ENCODE measurements at regions not wholly inside any gene's neighbourhood (a gene's known extent, or its start where the extent isn't known, plus 50 kb on each side); places are given as distances from the start of the nearest gene placed in this dataset.

DNA sequence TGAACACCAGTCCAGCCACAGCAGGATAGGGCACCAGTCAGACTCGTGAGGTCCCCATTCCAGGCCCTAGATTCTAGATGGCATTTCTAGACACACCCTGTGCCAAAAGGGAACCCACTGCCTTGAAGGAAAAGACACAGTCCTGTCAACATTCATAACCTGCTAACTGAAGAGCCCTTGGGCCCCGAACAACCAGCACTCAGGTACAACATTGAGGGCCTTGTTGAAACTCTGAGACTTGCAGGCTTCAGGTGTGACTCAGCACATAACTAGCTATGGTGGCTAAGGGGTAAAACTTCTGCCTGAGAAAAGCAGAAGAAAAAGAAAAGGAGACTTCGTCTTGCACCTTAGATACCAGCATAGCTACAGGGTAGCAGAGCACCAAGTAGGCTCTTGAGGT lies 252.9 kb upstream of the GRID2 start:
- H3K27me3 ChIP-seq, result no peaks in the 10 kb centered on the region
- no peak for TF ChIP-seq POLR2A (IDR thresholded peaks at IDR 0.05)
- TF ChIP-seq, protein P1, sequence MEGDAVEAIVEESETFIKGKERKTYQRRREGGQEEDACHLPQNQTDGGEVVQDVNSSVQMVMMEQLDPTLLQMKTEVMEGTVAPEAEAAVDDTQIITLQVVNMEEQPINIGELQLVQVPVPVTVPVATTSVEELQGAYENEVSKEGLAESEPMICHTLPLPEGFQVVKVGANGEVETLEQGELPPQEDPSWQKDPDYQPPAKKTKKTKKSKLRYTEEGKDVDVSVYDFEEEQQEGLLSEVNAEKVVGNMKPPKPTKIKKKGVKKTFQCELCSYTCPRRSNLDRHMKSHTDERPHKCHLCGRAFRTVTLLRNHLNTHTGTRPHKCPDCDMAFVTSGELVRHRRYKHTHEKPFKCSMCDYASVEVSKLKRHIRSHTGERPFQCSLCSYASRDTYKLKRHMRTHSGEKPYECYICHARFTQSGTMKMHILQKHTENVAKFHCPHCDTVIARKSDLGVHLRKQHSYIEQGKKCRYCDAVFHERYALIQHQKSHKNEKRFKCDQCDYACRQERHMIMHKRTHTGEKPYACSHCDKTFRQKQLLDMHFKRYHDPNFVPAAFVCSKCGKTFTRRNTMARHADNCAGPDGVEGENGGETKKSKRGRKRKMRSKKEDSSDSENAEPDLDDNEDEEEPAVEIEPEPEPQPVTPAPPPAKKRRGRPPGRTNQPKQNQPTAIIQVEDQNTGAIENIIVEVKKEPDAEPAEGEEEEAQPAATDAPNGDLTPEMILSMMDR (IDR thresholded peaks at IDR 0.05), result no peak
- no peaks in the 10 kb centered on the region for H3K36me3 ChIP-seq
- no peak for DNase-seq
- no peak for ATAC-seq
- no peak overlapping the region for H3K4me3 ChIP-seq
- H3K27ac ChIP-seq, result no peak overlapping the region
- intact Hi-C loops (cut with DNase I), result no loop called here
- WGBS, 4 donors, result 67 to 80% (median 71%) methylated on average over 3 of the region's 3 CpGs
- H3K4me1 ChIP-seq, result no peaks in the 10 kb centered on the region
- H3K9me3 ChIP-seq, result peaks cover 0 to 13% (median 0%) of the 10 kb centered on the region in 12 donors

DNA sequence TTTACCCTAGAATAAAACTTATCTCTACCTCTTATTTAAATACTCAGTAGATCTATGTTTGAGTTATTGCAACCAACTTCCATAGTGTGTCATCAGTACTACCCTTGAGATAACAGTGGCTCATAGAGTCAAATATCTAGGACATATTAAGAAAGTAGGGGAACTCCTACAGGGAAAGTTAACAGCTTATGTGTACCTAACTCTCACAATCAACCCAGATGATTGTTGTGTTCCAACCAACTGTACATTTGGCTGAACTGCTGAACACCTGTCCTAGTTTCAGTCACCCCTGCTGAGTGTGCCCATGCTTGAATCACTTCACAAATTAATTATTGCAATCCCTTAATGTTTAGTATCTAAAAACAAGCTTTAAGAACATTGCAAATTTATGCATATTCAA lies 244.2 kb upstream of the GRID2 start:
- no peak for ATAC-seq
- H3K27me3 ChIP-seq, result no peaks in the 10 kb centered on the region
- H3K27ac ChIP-seq, result no peak overlapping the region
- no peaks in the 10 kb centered on the region for H3K9me3 ChIP-seq
- intact Hi-C loops (cut with DNase I), result no loop called here
- H3K4me3 ChIP-seq, result no peak overlapping the region
- TF ChIP-seq, protein P1 (IDR thresholded peaks at IDR 0.05), result no peak
- TF ChIP-seq POLR2A (IDR thresholded peaks at IDR 0.05), result no peak
- H3K4me1 ChIP-seq, result no peaks in the 10 kb centered on the region
- DNase-seq, result no peak
- no peaks in the 10 kb centered on the region for H3K36me3 ChIP-seq

DNA sequence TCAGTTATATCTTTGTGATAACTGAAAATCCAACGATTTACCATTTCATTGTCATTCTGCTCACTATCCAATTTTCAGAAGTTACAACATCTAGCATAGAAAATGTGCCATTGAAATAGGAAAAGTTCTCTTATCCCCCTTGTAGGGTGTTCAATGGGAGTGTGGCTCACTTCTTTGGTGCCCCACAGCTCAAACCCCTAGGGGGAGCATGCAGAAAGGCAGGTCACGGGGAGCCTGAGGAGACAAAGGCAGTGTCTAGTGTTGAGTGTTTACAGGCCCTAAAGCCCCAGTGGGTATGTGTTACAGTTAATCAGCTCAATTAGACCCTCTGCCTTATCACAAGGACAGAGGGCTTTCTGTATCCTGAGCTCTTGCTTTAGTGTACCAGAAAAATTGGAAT lies 243.4 kb upstream of the GRID2 start:
- no peaks in the 10 kb centered on the region for H3K36me3 ChIP-seq
- no peaks in the 10 kb centered on the region for H3K4me1 ChIP-seq
- intact Hi-C loops (cut with DNase I), result no loop called here
- no peak overlapping the region for H3K27ac ChIP-seq
- H3K27me3 ChIP-seq, result no peaks in the 10 kb centered on the region
- DNase-seq (no peak), ATAC-seq (no peak)
- H3K9me3 ChIP-seq, result no peaks in the 10 kb centered on the region
- TF ChIP-seq POLR2A (IDR thresholded peaks at IDR 0.05), result no peak
- TF ChIP-seq, protein P1 (IDR thresholded peaks at IDR 0.05), result no peak
- no peak overlapping the region for H3K4me3 ChIP-seq
- WGBS, 4 donors, result 62 to 80% (median 66%) methylated on average over 2 of the region's 2 CpGs

DNA sequence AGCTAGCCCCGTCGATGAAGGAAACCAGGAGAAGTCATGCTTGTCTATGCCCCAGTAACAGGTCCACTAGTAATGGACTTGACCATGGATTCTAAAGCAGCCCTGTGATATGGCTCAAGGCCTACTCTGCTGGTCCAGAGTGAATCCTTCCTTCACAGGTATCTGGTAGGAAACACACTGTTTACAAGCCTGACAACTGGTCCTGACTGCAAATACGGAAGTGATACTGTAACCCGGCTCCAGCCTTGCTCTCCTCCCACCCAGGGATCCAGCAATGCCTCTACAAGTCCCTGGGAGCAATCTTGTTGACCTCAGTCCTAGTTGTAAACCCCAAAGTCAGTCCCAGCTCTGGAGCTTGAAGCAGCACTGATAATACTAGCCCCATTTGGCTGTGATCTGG lies 239.2 kb upstream of the GRID2 start:
- 81 to 100% (median 83%) methylated on average over 2 to 4 of the region's 4 CpGs for WGBS, 4 donors
- intact Hi-C loops (cut with DNase I), result no loop called here
- DNase-seq (no peak), ATAC-seq (no peak)
- H3K9me3 ChIP-seq, result no peaks in the 10 kb centered on the region
- no peaks in the 10 kb centered on the region for H3K27me3 ChIP-seq
- no peaks in the 10 kb centered on the region for H3K36me3 ChIP-seq
- H3K27ac ChIP-seq, result no peak overlapping the region
- no peak overlapping the region for H3K4me3 ChIP-seq
- H3K4me1 ChIP-seq, result no peaks in the 10 kb centered on the region
- TF ChIP-seq POLR2A (IDR thresholded peaks at IDR 0.05), result no peak
- TF ChIP-seq, protein P1 (IDR thresholded peaks at IDR 0.05), result no peak

Measured in heart left ventricle (tissue), 16 donors.